Astrocyte of the hippocampus (primary cell): ENCODE measurements at regions not wholly inside any gene's neighbourhood (a gene's known extent, or its start where the extent isn't known, plus 50 kb on each side); places are given as distances from the start of the nearest gene placed in this dataset.
A peak's percentile ranks its signal among the peaks of the same experiment; 100 is the strongest.

ENCODE experiments used
- DNase-seq: peaks from one replicate; pipeline ENCODE4 v3.0.0; 2011; ENCODE audit warnings: low read depth, low spot score

GRCh38 chr18:51647346-51647745 lies 449.9 kb upstream of the MEX3C start:
- no peak for DNase-seq

GRCh38 chr18:51647942-51648341 lies 450.5 kb upstream of the MEX3C start:
- DNase-seq = no peak

GRCh38 chr18:51649796-51650195 lies 452.3 kb upstream of the MEX3C start:
- no peak for DNase-seq

- DNase-seq = no peak
Observed at GRCh38 chr18:51651761-51652160, 454.3 kb upstream of the MEX3C start.

- no peak for DNase-seq
Observed at GRCh38 chr18:51653507-51654213, 456.2 kb upstream of the MEX3C start.

- no peak for DNase-seq
Observed at GRCh38 chr18:51654488-51655326, 457.2 kb upstream of the MEX3C start.

- no peak for DNase-seq
Observed at GRCh38 chr18:51655327-51655698, 457.8 kb upstream of the MEX3C start.

- no peak for DNase-seq
Observed at GRCh38 chr18:51656249-51656648, 458.8 kb upstream of the MEX3C start.

GRCh38 chr18:51658436-51658835 lies 461.0 kb upstream of the MEX3C start:
- DNase-seq = no peak

- no peak for DNase-seq
Observed at GRCh38 chr18:51659781-51660180, 462.3 kb upstream of the MEX3C start.

- DNase-seq = no peak
Observed at GRCh38 chr18:51660188-51660715, 462.8 kb upstream of the MEX3C start.

GRCh38 chr18:51664236-51664635 lies 466.8 kb upstream of the MEX3C start:
- DNase-seq = no peak

GRCh38 chr18:51666763-51667191 lies 469.3 kb upstream of the MEX3C start:
- peak; percentile 74 for DNase-seq

- DNase-seq = peak; percentile 71
Observed at GRCh38 chr18:51668101-51668500, 470.6 kb upstream of the MEX3C start.

- no peak for DNase-seq
Observed at GRCh38 chr18:51668607-51669006, 471.1 kb upstream of the MEX3C start.

- DNase-seq = no peak
Observed at GRCh38 chr18:51686590-51686989, 489.1 kb upstream of the MEX3C start.

- DNase-seq = no peak
Observed at GRCh38 chr18:51687845-51688585, 490.5 kb upstream of the MEX3C start.

- DNase-seq = no peak
Observed at GRCh38 chr18:51692612-51693011, 495.1 kb upstream of the MEX3C start.

GRCh38 chr18:51711298-51711889 lies 513.9 kb upstream of the MEX3C start:
- DNase-seq = no peak

GRCh38 chr18:51712821-51713220 lies 515.3 kb upstream of the MEX3C start:
- DNase-seq = no peak

GRCh38 chr18:51716277-51716676 lies 518.8 kb upstream of the MEX3C start:
- no peak for DNase-seq

- peak; percentile 8 for DNase-seq
Observed at GRCh38 chr18:51721388-51721787, 523.9 kb upstream of the MEX3C start.
